Renal pelvis (tissue), 1 donor: ENCODE measurements at regions not wholly inside any gene's neighbourhood (a gene's known extent, or its start where the extent isn't known, plus 50 kb on each side); places are given as distances from the start of the nearest gene placed in this dataset.
A peak's percentile ranks its signal among the peaks of the same experiment; 100 is the strongest.

Experiments used
- DNase-seq: peaks from one replicate; pipeline ENCODE4 v3.0.0-alpha.2; 2013

- DNase-seq: no peak
Observed at GRCh38 chr3:101081999-101082398, 88.8 kb upstream of the ABI3BP start.

GRCh38 chr3:101081446-101081845 lies 88.2 kb upstream of the ABI3BP start:
- no peak for DNase-seq

- no peak for DNase-seq
Observed at GRCh38 chr3:101077361-101078011, 84.3 kb upstream of the ABI3BP start.

- no peak for DNase-seq
Observed at GRCh38 chr3:101074518-101074917, 81.3 kb upstream of the ABI3BP start.

GRCh38 chr3:101072300-101072699 lies 79.1 kb upstream of the ABI3BP start:
- no peak for DNase-seq

GRCh38 chr3:101070799-101071121 lies 77.5 kb upstream of the ABI3BP start:
- no peak for DNase-seq

GRCh38 chr3:101069901-101070798 lies 76.9 kb upstream of the ABI3BP start:
- no peak for DNase-seq

- no peak for DNase-seq
Observed at GRCh38 chr3:101068876-101069606, 75.8 kb upstream of the ABI3BP start.

- DNase-seq: no peak
Observed at GRCh38 chr3:101066711-101067129, 73.5 kb upstream of the ABI3BP start.

- DNase-seq: no peak
Observed at GRCh38 chr3:101065962-101066361, 72.7 kb upstream of the ABI3BP start.

- peak; percentile 29 for DNase-seq
Observed at GRCh38 chr3:101063401-101063800, 70.2 kb upstream of the ABI3BP start.

GRCh38 chr3:101061312-101061711 lies 68.1 kb upstream of the ABI3BP start:
- DNase-seq: no peak

GRCh38 chr3:101050866-101051265 lies 57.6 kb upstream of the ABI3BP start:
- no peak for DNase-seq

- no peak for DNase-seq
Observed at GRCh38 chr3:101050046-101050445, 56.8 kb upstream of the ABI3BP start.

GRCh38 chr3:101049532-101049931 lies 56.3 kb upstream of the ABI3BP start:
- no peak for DNase-seq

- DNase-seq: no peak
Observed at GRCh38 chr3:101043687-101044078, 50.5 kb upstream of the ABI3BP start.

GRCh38 chr3:101042996-101043686 lies 49.9 kb upstream of the ABI3BP start:
- DNase-seq: no peak
